IMR-90 (cell line): ENCODE measurements at regions not wholly inside any gene's neighbourhood (a gene's known extent, or its start where the extent isn't known, plus 50 kb on each side); places are given as distances from the start of the nearest gene placed in this dataset.

Source experiments
- ATAC-seq: fragments of 200-7000 bp; cut with Tn5 transposase; 2 replicates; pipeline ENCODE4 v1.9.1; 2020; ENCODE audit warnings: low read depth, mild to moderate bottlenecking, moderate library complexity
- BruUV-seq: library from RNA; stranded (reverse); fragments of 400-500 nt; replicated peaks from 2 replicates; lab custom pipeline; 2021; lab: Mats Ljungman, UMichigan
- CTCF ChIA-PET: fragments of 300-600 bp; formaldehyde crosslinking; extraction: SDS; loops from one replicate; lab custom pipeline; 2021; ENCODE audit warnings: antibody characterized with exemption; lab: Yijun Ruan, JAX
- POLR2A ChIA-PET: fragments of 300-600 bp; sonication (Branson Sonifier 250); formaldehyde crosslinking; loops from one replicate; lab custom pipeline; 2022; ENCODE audit warnings: antibody characterized with exemption; ENCODE audit not compliant: unreplicated experiment; lab: Charles Lee
- DNase-seq: peaks from one replicate; pipeline ENCODE4 v3.0.0; 2013
- H2AFZ ChIP-seq: replicated peaks from 2 replicates; pipeline ENCODE3; 2013; ENCODE audit warnings: low read length, mild to moderate bottlenecking; ENCODE audit not compliant: poor library complexity
- H2AK5ac ChIP-seq: 2 replicates; pipeline ENCODE4 v1.6.1; 2013; ENCODE audit warnings: low read depth, low read length, inconsistent platforms
- H2AK9ac ChIP-seq: replicated peaks from 2 replicates; pipeline ENCODE3; 2013; ENCODE audit warnings: mild to moderate bottlenecking, low read depth, low read length, moderate library complexity; ENCODE audit not compliant: poor library complexity
- H2BK120ac ChIP-seq: 2 replicates; pipeline ENCODE4 v1.6.1; 2013; ENCODE audit warnings: low read depth, low read length, inconsistent platforms
- H2BK15ac ChIP-seq: 3 replicates; pipeline ENCODE4 v1.6.1; 2013; ENCODE audit warnings: low read depth, low read length, inconsistent platforms
- H2BK20ac ChIP-seq: 2 replicates; pipeline ENCODE4 v1.6.1; 2013; ENCODE audit warnings: low read depth, mild to moderate bottlenecking, inconsistent platforms, low read length, moderate library complexity
- H2BK5ac ChIP-seq: 2 replicates; pipeline ENCODE4 v1.6.1; 2013; ENCODE audit warnings: mild to moderate bottlenecking, low read depth, low read length, inconsistent platforms; ENCODE audit not compliant: poor library complexity, severe bottlenecking
- H3K14ac ChIP-seq: replicated peaks from 2 replicates; pipeline ENCODE4 v1.6.1; 2013; ENCODE audit warnings: low read depth, low read length, inconsistent platforms
- H3K18ac ChIP-seq: 2 replicates; pipeline ENCODE4 v1.6.1; 2013; ENCODE audit warnings: low read depth, low read length, control low read depth
- H3K23ac ChIP-seq: 2 replicates; pipeline ENCODE4 v1.6.1; 2013; ENCODE audit warnings: low read depth, low read length, inconsistent platforms
- H3K27ac ChIP-seq: 2 replicates; pipeline ENCODE4 v1.5.1; 2013; ENCODE audit warnings: mild to moderate bottlenecking, control low read depth, low read length; ENCODE audit not compliant: insufficient read depth
- H3K27me3 ChIP-seq: 2 replicates; pipeline ENCODE4 v1.6.1; 2013; ENCODE audit warnings: low read length; ENCODE audit not compliant: control insufficient read depth, insufficient read depth
- H3K36me3 ChIP-seq: 2 replicates; pipeline ENCODE4 v1.6.1; 2013; ENCODE audit warnings: low read length, mixed read lengths; ENCODE audit not compliant: control insufficient read depth, insufficient read depth
- H3K4ac ChIP-seq: 2 replicates; pipeline ENCODE4 v1.6.1; 2013; ENCODE audit warnings: low read depth, low read length, inconsistent platforms
- H3K4me1 ChIP-seq: 2 replicates; pipeline ENCODE4 v1.6.1; 2013; ENCODE audit warnings: low read length, mixed read lengths; ENCODE audit not compliant: control insufficient read depth, insufficient read depth
- H3K4me2 ChIP-seq: 2 replicates; pipeline ENCODE4 v1.6.1; 2013; ENCODE audit warnings: low read depth, mild to moderate bottlenecking, control low read depth, low read length, moderate library complexity
- H3K4me3 ChIP-seq: 2 replicates; pipeline ENCODE4 v1.5.1; 2013; ENCODE audit warnings: low read depth, mild to moderate bottlenecking, control low read depth, low read length, moderate library complexity; ENCODE audit not compliant: insufficient read depth
- H3K56ac ChIP-seq: 2 replicates; pipeline ENCODE4 v1.6.1; 2013; ENCODE audit warnings: low read length, inconsistent platforms; ENCODE audit not compliant: insufficient read depth; ENCODE audit errors: extremely low read depth
- H3K79me1 ChIP-seq, 2 experiments: 2 replicates each; pipeline ENCODE4 v1.6.1; 2013; ENCODE audit warnings: low read length in 2 of 2, inconsistent platforms in 1 of 2, low read depth in 1 of 2
- H3K9ac ChIP-seq: 2 replicates; pipeline ENCODE4 v1.6.1; 2013; ENCODE audit warnings: low read depth, low read length, control low read depth
- H3K9me1 ChIP-seq: 2 replicates; pipeline ENCODE4 v1.6.1; 2013; ENCODE audit warnings: low read length, inconsistent platforms; ENCODE audit not compliant: insufficient read depth
- H3K9me3 ChIP-seq: 2 replicates; pipeline ENCODE4 v1.6.1; 2013; ENCODE audit warnings: low read length; ENCODE audit not compliant: control insufficient read depth, insufficient read depth
- H4K20me1 ChIP-seq: 2 replicates; pipeline ENCODE4 v1.6.1; 2013; ENCODE audit warnings: low read length, inconsistent platforms; ENCODE audit not compliant: insufficient read depth
- H4K5ac ChIP-seq: 2 replicates; pipeline ENCODE4 v1.6.1; 2013; ENCODE audit warnings: mild to moderate bottlenecking, low read depth, low read length, control low read depth
- H4K8ac ChIP-seq, 2 experiments: 2 replicates each; pipeline ENCODE4 v1.6.1; 2013; ENCODE audit warnings: low read depth in 2 of 2, low read length in 2 of 2, control low read depth in 1 of 2, inconsistent platforms in 1 of 2
- H4K91ac ChIP-seq: 2 replicates; pipeline ENCODE4 v1.6.1; 2013; ENCODE audit warnings: low read depth, low read length, inconsistent platforms; ENCODE audit not compliant: insufficient read depth
- BHLHE40 ChIP-seq: fragments of 150-350 bp; IDR thresholded peaks from 2 replicates; pipeline ENCODE4 v1.6.1; 2016; ENCODE audit warnings: mild to moderate bottlenecking, low read depth, low read length
- CEBPB ChIP-seq: IDR thresholded peaks from 2 replicates; pipeline ENCODE4 v1.6.1; 2012; ENCODE audit warnings: low read depth, low read length, improper control_type of control experiment
- CHD1 ChIP-seq: IDR thresholded peaks from 2 replicates; pipeline ENCODE4 v1.6.1; 2012; ENCODE audit warnings: low read depth, low read length, improper control_type of control experiment
- ELK1 ChIP-seq: fragments of 150-350 bp; IDR thresholded peaks from 2 replicates; pipeline ENCODE4 v1.6.1; 2016; ENCODE audit warnings: low read depth, mild to moderate bottlenecking, low read length, moderate library complexity, borderline replicate concordance
- FOS ChIP-seq: fragments of 150-350 bp; IDR thresholded peaks from 2 replicates; pipeline ENCODE4 v1.6.1; 2016; ENCODE audit warnings: low read depth, low read length
- MAFK ChIP-seq: IDR thresholded peaks from 2 replicates; pipeline ENCODE4 v1.6.1; 2012; ENCODE audit warnings: low read depth, low read length, improper control_type of control experiment
- MAZ ChIP-seq: IDR thresholded peaks from 2 replicates; pipeline ENCODE4 v1.6.1; 2012; ENCODE audit warnings: low read depth, mild to moderate bottlenecking, low read length, improper control_type of control experiment, moderate library complexity, borderline replicate concordance
- NFE2L2 ChIP-seq: fragments of 150-350 bp; IDR thresholded peaks from 2 replicates; pipeline ENCODE4 v1.6.1; 2016; ENCODE audit warnings: low read depth, mild to moderate bottlenecking, low read length
- POLR2A ChIP-seq: IDR thresholded peaks from 2 replicates; pipeline ENCODE4 v1.6.1; 2012; ENCODE audit warnings: mild to moderate bottlenecking, low read depth, low read length
- RAD21 ChIP-seq: IDR thresholded peaks from 2 replicates; pipeline ENCODE4 v1.6.1; 2012; ENCODE audit warnings: low read length, improper control_type of control experiment
- RCOR1 ChIP-seq: IDR thresholded peaks from 2 replicates; pipeline ENCODE4 v1.6.1; 2012; ENCODE audit warnings: mild to moderate bottlenecking, low read length, improper control_type of control experiment; ENCODE audit not compliant: insufficient replicate concordance
- RFX5 ChIP-seq: IDR thresholded peaks from 2 replicates; pipeline ENCODE4 v1.8.0; 2012; ENCODE audit warnings: low read depth, mild to moderate bottlenecking, low read length, moderate library complexity
- SMC3 ChIP-seq: fragments of 150-350 bp; IDR thresholded peaks from 2 replicates; pipeline ENCODE4 v1.6.1; 2016; ENCODE audit warnings: low read depth, mild to moderate bottlenecking, antibody characterized with exemption, low read length, moderate library complexity
- USF2 ChIP-seq: fragments of 150-350 bp; IDR thresholded peaks from 2 replicates; pipeline ENCODE4 v1.6.1; 2017; ENCODE audit warnings: mild to moderate bottlenecking, antibody characterized with exemption, low read length, low read depth
- WGBS, 2 experiments: methylation state at CpG; one replicate each; pipeline versions ENCODE4 v1.1.5 to v1.1.7; 2013; ENCODE audit warnings: missing lambda C conversion rate in 2 of 2; ENCODE audit not compliant: insufficient read length in 1 of 2; ENCODE audit errors: extremely low coverage in 2 of 2; 5-methylcytosine and 5-hydroxymethylcytosine counted together
- dilution Hi-C: fragments of 300-500 bp; cut with HindIII; formaldehyde crosslinking; loops from one replicate; pipeline ENCODE4 v1.14.3; 2018; ENCODE audit warnings: low sequenced_read_pairs; ENCODE audit not compliant: unreplicated experiment
- in situ Hi-C: fragments of 300-500 bp; cut with MboI; formaldehyde crosslinking; loops from 3 replicates; pipeline ENCODE4 v1.14.3; 2019; ENCODE audit warnings: low sequenced_read_pairs, inconsistent platforms, mixed read lengths
- intact Hi-C: fragments of 100-400 bp; cut with micrococcal nuclease; formaldehyde crosslinking; loops from 2 replicates; pipeline ENCODE4 v1.10.0; 2022
- TF ChIP-seq, protein P1 (sequence below): conservative IDR thresholded peaks from 2 replicates; pipeline ENCODE4 v1.5.1; 2012; ENCODE audit warnings: mild to moderate bottlenecking, low read depth, low read length, improper control_type of control experiment

- Histone ChIP-seq H4K8ac (no peak overlapping the region), H4K91ac (no peak overlapping the region), H3K4me1 (peaks cover 20% of the 10 kb centered on the region), H4K5ac (no peak overlapping the region), H3K14ac (no peak overlapping the region), H3K23ac (no peak overlapping the region), H3K9me1 (peaks cover 8% of the 10 kb centered on the region; the same call in 1 of the 2 replicates), H2BK120ac (no peak overlapping the region), H2BK5ac (no peak overlapping the region), H2BK15ac (0 out of 3 replicates have a peak overlapping the region, but pooled peaks have one; percentile 24), H2AK5ac (0 out of 2 replicates have a peak overlapping the region, but pooled peaks have one; percentile 5), H2AFZ (no peak overlapping the region), H3K4ac (no peak overlapping the region; the same call in 1 of the 2 replicates), H2BK20ac (peak overlapping the region; percentile 15; the same call in 1 of the 2 replicates), H3K4me2 (no peak overlapping the region), H3K27me3 (no peaks in the 10 kb centered on the region), H3K27ac (no peak overlapping the region), H3K79me1 (no peaks in the 10 kb centered on the region), H3K9me3 (no peaks in the 10 kb centered on the region), H4K20me1 (no peaks in the 10 kb centered on the region), H3K18ac (no peak overlapping the region), H3K9ac (no peak overlapping the region), H3K36me3 (no peaks in the 10 kb centered on the region), H2AK9ac (no peak overlapping the region), H3K56ac (no peak overlapping the region), H3K4me3 (no peak overlapping the region)
- POLR2A ChIA-PET: no interaction called here
- intact Hi-C loops: no loop called here
- no TSS peak for BruUV-seq
- WGBS, 2 experiments: no CpG with 5 or more reads among the region's 2 CpGs
- no peak for ATAC-seq
- CTCF ChIA-PET: no interaction called here
- dilution Hi-C loops: no loop called here
- in situ Hi-C loops: no loop called here
- no peak for DNase-seq
- TF ChIP-seq BHLHE40: no peak
- TF ChIP-seq SMC3: no peak
- no peak for TF ChIP-seq NFE2L2
- no peak for TF ChIP-seq POLR2A
- no peak for TF ChIP-seq MAZ
- TF ChIP-seq ELK1: no peak
- no peak for TF ChIP-seq MAFK
- TF ChIP-seq RCOR1: no peak
- TF ChIP-seq USF2: no peak
- TF ChIP-seq RAD21: no peak
- no peak for TF ChIP-seq RFX5
- no peak for TF ChIP-seq FOS
- TF ChIP-seq CEBPB: no peak
- no peak for TF ChIP-seq CHD1
- TF ChIP-seq, protein P1, sequence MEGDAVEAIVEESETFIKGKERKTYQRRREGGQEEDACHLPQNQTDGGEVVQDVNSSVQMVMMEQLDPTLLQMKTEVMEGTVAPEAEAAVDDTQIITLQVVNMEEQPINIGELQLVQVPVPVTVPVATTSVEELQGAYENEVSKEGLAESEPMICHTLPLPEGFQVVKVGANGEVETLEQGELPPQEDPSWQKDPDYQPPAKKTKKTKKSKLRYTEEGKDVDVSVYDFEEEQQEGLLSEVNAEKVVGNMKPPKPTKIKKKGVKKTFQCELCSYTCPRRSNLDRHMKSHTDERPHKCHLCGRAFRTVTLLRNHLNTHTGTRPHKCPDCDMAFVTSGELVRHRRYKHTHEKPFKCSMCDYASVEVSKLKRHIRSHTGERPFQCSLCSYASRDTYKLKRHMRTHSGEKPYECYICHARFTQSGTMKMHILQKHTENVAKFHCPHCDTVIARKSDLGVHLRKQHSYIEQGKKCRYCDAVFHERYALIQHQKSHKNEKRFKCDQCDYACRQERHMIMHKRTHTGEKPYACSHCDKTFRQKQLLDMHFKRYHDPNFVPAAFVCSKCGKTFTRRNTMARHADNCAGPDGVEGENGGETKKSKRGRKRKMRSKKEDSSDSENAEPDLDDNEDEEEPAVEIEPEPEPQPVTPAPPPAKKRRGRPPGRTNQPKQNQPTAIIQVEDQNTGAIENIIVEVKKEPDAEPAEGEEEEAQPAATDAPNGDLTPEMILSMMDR: no peak
Measured at GRCh38 chr1:56334047-56334446, 245.3 kb downstream of the PLPP3 start.
